GM18517 (cell line): ENCODE measurements at regions not wholly inside any gene's neighbourhood (a gene's known extent, or its start where the extent isn't known, plus 50 kb on each side); places are given as distances from the start of the nearest gene placed in this dataset.

ENCODE experiments used
- ATAC-seq: cut with Tn5 transposase; IDR thresholded peaks from one replicate; pipeline ENCODE4 v1.9.1; 2021; ENCODE audit warnings: mild to moderate bottlenecking, moderate library complexity; ENCODE audit not compliant: unreplicated experiment

DNA sequence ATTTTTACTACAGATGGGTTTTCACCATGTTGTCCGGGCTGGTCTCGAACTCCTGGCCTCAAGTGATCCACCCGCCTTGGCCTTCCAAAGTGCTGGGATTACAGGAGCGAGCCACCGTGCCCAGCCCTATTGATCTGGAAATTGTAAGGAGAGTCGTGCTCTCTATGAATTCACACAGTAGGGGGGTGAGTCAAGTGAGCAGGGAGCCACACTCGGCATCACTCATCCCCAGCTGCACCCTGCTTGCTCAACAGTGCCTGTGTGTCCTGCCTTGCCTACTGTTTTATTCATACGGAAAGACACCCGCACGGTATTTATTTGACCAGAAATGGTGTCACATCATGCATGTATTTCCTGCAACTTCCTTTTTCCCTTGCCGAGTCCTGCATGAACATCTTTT is 157.2 kb upstream of the FOXF1 start:
- no peak for ATAC-seq

GRCh38 chr16:86353948-86354347 is 156.4 kb upstream of the FOXF1 start:
- ATAC-seq = no peak

DNA sequence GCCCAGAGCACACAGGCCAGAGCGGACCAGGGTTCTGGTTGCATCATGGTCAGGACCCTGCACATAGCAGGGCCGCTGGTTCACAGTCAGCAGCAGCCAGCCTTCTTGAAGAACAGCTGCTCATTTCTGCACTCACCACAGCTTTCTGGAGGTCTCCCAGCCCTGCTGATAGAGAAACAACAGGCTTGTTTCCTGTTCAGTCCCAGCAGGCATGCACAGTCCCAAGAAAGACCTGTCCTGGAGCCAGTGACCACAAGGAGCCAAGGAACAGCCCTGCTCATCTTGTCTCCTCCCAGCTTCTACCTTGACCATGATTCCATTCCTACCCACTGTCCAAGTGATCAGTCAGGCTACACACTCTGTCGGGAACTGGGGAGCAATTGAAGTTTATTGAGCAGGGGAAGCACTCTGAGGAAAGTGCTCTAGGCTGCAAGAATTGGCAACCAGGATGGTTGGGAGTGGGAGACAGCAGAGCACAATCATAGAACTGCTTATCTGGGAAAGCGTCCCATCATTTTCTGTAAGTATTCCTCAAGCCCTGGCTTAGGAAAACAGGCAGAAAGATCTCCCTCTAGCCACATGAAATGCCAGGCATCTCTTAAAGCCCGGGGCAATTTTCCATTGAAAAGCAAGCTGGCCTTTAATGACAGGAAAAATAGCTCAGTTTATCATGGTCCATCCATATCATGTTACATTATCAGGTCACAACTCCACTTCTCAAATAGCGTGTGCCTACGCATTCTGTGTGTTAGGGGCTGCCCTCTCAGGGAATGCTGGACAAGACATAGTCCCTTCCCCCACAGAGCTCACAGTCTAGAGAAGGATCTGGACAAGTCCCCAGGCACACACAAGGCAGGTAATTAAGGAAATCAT is 155.4 kb upstream of the FOXF1 start:
- no peak for ATAC-seq

GRCh38 chr16:86355531-86355930 is 154.8 kb upstream of the FOXF1 start:
- no peak for ATAC-seq

DNA sequence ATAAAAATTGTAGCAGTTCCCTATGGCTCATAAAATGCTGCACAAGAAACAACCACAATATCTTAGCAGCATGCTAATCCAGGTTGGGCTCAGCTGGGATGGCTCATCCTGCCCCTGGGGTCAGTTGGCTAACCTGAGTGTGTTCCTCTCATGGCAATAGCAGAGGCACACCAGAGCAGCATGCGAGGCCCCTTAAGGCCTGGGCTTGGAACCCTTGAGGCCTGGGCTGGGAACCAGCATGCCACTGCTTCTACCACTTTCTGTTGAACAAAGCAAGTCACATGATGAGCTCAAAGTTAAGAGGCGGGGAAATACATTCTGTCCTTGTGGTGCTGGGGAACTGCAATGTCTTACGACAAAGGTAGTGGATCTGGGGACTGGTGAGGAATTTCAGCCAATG is 154.4 kb upstream of the FOXF1 start:
- ATAC-seq = no peak

DNA sequence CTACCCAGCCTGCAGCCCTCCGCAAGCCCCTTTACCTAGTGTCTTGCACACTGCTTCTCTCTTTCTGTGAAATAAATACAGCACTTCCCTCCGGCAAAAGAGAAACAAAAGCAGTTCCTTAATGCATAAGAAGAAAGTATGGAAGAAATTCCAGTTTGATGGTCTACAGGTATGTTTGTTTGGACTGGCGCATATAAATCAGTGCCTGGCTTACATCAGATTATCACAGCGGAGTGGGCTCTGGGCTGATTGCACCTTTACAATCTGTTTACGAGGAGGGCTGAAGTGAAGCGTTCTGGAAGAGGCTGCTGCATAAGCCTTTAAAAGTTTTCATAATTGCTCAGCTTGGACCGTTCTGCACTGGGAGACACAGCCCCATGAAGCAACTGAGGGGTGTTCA is 153.5 kb upstream of the FOXF1 start:
- ATAC-seq = no peak

GRCh38 chr16:86357303-86357702 is 153.0 kb upstream of the FOXF1 start:
- ATAC-seq = no peak

DNA sequence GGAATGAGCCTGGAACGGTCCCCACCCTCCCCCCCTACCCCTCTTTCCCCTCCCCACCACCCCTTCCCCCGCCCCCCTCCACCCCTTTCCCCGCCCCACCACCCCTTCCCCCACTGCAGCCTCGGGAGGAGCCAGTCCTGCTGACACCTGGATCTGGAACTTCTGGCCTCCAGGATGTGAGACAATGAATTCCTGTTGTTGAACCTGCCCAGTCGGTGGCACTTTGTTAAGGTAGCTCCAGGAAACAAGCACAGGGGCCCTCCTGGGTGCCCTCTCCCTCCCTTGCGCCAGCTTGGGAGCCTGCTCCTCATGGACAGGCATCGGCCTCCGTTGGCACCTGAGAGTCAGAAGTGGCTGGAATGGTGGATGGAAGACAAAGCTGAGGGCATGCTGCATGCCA is 152.4 kb upstream of the FOXF1 start:
- ATAC-seq = no peak

DNA sequence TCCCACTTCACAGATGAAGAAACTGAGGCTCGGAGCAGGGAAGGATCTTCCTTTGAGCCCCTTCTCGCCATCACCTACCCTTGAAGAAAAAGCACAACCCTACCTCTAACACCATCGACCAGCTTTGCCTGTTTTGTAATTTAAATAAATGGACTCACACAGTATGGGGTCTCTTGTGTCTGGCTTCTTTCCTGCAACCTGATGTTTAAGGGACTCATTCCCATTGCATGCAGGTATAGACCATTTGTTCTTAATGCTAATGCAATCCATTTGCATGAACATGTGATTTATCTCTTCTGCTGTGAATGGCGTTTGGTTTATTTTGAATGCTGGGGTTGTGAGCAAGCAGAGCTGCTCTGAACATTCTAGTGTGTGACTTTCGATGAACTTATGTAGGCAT is 150.8 kb upstream of the FOXF1 start:
- no peak for ATAC-seq

DNA sequence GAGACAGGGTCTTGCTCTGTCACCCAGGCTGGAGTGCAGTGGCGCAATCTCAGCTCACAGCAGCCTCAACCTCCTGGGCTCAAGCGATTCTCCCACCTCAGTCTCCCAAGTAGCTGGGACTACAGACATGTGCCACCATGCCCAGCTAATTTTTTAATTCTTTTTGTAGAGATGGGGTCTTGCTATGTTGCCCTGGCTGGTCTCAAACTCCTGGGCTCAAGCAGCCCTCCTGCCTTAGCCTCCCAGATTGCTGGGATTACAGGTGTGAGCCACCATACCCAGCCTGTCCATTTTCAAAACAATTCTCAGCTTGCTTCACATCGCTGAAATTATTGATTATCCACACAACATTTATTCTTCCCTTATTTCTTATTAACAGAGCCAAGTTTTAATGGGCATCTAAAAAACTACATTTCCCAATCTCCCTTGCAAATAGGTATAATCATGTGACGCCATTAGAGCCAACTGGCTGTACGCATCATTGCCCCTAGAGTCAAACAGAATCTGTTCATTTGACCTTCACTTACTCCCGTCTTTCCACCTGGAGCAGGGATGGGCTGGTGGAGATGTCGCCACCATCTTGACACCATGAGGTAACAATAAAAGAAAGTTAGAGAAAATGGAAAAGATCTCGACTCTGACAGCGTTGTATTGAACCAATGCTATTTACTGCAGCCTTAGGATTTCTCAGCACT is 148.0 kb upstream of the FOXF1 start:
- ATAC-seq = no peak

GRCh38 chr16:86363057-86363490 is 147.3 kb upstream of the FOXF1 start:
- no peak for ATAC-seq

- no peak for ATAC-seq
Observed at GRCh38 chr16:86363836-86364618, 146.3 kb upstream of the FOXF1 start.

DNA sequence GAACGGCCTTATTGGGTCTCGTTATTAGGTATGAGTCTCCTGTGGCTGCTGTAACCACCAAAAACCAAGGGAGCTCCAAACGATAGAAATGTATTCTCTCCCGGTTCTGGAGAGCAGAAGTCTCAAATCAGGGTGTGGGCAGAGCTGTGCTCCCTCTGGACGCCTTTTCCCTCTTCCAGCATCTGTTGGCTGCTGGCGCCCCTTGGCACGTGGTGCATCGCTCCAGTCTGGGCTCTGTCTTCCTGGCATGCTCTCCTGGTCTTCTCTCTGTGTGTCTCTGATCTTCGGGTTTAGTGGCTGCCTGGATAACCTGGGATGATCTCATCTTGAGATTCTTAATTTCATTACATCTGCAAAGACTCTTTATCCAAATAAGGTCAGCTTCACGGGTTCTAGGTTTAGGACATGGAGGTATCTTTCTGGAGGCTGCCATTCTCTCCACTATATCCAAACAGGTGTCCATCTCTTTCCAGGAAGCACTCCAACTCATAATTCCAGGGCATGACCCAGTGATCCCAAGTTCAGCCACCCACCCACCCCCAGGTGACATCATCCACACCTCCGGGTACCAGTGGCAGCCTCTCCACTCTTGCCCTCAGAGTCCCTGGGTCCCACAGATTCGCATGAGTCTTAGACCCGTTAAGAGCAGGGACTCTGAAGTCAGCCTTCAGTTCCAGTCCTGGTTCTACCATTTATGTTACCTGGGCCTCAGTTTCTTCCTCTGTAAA is 145.5 kb upstream of the FOXF1 start:
- ATAC-seq = no peak

DNA sequence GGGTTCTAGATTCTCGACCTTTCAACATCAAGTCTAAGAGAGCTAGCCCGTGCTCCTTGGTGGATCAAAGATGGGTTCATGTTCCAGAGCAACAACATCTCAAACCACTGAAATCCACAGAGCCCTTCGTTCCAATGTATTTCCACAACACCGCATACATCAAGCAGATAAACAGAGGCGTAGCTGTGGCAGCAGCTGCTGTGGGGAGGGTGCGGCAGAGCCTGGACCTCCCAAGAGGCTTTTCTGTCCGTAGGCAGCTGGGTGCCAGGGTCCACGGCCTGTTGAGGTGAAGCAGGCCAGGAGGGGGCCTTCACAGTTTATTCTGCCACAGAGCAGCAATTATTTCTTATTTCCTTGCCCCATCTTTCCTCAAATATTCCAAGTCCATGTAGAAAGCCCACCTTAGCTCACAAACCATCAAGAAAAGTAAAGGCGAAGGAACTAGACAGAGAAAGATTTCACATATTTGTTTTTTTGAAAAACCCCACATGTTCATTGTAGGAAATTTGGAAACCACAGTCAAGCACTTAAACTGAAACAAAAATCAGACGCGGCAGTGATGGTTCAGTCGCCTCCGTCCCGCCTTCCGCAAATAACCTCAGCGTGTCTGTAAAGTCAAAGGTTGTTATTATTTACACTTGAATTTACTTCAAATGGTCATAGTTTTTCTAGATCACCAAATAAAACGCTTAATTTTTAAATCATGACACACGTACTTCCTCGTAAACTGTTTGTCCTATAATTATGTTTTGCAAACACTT is 144.6 kb upstream of the FOXF1 start:
- no peak for ATAC-seq

DNA sequence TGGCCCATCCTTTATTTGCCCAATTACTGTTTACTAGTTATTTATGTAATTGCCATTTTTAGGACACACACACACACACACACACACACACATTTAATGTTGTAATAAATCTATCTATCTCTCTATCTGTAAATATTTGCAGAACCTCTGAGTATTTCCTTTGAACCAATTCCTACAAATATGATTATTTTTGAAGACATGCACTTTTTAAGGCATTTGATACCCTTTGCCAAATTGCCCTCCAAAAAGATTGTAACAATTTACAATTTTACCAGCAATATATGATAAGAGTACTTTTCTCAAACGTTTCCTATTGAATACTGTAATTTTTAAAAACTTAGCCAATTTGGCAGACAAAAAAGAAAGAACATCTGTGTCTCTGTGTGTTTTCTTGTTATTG is 143.8 kb upstream of the FOXF1 start:
- ATAC-seq = no peak

GRCh38 chr16:86367291-86368072 is 142.8 kb upstream of the FOXF1 start:
- ATAC-seq = no peak

DNA sequence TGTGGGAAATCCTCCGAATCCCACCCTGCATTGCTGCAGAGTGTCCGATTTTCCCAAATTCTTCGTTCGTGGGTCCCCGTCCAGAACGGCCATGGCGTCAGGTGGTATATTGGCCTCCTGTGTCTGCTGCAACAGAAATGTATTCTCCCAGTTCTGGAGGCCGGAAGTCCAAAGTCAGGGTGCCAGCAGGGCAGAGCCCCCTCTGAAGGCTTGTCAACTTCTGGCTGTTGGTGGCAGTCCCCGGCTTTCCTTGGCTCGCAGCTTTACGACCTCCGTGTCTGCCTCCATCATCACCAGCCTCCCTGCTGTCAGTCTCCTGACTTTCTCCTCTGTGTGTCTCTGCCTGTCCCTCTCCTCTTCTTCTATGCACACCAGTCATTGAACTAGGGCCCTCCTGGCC is 142.1 kb upstream of the FOXF1 start:
- ATAC-seq = no peak

DNA sequence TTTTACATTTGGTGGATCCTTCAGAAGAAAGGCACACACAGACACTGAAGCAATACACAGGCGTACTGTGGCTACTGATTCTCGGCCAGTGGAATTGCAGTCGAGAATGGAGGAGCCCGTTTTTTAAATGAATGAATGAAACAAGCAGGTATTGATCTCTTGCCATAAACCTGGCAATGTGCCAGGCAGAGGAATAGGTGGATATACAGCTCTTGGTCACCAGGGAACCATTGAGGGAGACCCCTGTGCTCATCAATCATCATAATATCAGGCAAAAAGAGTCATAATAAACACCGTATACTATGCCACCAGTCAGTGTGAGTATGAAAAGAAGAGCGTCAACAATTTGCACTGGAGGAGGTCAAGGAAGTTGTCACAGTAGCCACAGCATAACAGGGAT is 140.3 kb upstream of the FOXF1 start:
- no peak for ATAC-seq

- ATAC-seq = no peak
Observed at GRCh38 chr16:86371083-86371803, 139.1 kb upstream of the FOXF1 start.
